ENCODE measurements at regions not wholly inside any gene's neighbourhood (a gene's known extent, or its start where the extent isn't known, plus 50 kb on each side); places are given as distances from the start of the nearest gene placed in this dataset.

GRCh38 chr2:45068571-45069140, 59.4 kb upstream of the SIX2 start:
- TF ChIP-seq, protein P1, sequence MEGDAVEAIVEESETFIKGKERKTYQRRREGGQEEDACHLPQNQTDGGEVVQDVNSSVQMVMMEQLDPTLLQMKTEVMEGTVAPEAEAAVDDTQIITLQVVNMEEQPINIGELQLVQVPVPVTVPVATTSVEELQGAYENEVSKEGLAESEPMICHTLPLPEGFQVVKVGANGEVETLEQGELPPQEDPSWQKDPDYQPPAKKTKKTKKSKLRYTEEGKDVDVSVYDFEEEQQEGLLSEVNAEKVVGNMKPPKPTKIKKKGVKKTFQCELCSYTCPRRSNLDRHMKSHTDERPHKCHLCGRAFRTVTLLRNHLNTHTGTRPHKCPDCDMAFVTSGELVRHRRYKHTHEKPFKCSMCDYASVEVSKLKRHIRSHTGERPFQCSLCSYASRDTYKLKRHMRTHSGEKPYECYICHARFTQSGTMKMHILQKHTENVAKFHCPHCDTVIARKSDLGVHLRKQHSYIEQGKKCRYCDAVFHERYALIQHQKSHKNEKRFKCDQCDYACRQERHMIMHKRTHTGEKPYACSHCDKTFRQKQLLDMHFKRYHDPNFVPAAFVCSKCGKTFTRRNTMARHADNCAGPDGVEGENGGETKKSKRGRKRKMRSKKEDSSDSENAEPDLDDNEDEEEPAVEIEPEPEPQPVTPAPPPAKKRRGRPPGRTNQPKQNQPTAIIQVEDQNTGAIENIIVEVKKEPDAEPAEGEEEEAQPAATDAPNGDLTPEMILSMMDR (IDR thresholded peaks at IDR 0.05) = no peak
- no peak for TF ChIP-seq POLR2A (IDR thresholded peaks at IDR 0.05)

All from esophagus squamous epithelium (tissue), 4 donors.